ENCODE measurements at regions not wholly inside any gene's neighbourhood (a gene's known extent, or its start where the extent isn't known, plus 50 kb on each side); places are given as distances from the start of the nearest gene placed in this dataset.

DNA sequence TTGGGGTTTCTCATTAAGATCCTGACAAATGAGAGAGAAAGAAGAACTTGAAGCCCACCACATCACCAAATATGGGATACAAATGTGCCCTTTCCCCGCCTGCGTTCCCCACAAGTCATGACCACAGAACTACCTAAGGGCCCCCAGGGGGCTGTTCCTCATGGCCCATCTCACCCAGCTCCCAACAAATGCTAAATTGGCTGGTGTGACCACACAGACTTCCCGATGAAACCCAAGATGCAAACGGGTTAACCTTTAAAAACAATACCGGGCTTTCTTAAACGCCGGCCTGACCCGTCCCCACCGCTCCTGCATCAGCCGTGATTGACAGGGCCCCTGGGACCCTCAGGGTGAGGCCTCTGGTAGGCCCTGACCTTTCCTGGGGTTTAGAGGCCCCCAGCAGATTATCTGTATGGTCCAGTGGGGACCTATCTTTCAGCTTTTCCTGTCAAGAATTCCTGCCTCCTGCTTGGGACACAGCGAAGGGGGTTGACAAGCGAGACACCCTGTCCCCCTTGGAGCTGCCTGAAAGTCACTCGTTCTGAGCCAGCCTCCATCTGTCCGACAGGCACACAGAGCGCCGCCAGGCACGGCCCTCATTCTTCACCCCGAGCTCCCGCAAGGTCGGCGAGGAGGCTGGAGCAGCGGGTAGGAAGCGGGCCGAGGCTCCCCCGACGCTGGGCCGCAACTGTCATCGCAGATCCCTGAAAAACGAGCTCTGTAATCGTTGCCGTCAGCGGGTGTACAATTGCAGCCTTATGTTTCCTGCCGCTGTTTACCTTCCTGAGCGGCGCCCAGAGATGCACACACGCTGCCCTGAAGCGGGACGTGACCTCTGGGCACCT lies 300.1 kb downstream of the FOXL1 start:
- Histone ChIP-seq H3K27ac (no peak overlapping the region), H3K4me3 (no peak overlapping the region), H3K27me3 (no peaks in the 10 kb centered on the region), H3K36me3 (no peaks in the 10 kb centered on the region), H3K4me1 (ENCODE audit: low read depth) (peaks cover 7% of the 10 kb centered on the region), H3K9me3 (ENCODE audit: low read depth) (no peaks in the 10 kb centered on the region)
- no peak for DNase-seq (ENCODE audit: low read depth in 1 of 2, low spot score in 1 of 2)
- TF ChIP-seq, protein P1, sequence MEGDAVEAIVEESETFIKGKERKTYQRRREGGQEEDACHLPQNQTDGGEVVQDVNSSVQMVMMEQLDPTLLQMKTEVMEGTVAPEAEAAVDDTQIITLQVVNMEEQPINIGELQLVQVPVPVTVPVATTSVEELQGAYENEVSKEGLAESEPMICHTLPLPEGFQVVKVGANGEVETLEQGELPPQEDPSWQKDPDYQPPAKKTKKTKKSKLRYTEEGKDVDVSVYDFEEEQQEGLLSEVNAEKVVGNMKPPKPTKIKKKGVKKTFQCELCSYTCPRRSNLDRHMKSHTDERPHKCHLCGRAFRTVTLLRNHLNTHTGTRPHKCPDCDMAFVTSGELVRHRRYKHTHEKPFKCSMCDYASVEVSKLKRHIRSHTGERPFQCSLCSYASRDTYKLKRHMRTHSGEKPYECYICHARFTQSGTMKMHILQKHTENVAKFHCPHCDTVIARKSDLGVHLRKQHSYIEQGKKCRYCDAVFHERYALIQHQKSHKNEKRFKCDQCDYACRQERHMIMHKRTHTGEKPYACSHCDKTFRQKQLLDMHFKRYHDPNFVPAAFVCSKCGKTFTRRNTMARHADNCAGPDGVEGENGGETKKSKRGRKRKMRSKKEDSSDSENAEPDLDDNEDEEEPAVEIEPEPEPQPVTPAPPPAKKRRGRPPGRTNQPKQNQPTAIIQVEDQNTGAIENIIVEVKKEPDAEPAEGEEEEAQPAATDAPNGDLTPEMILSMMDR (IDR thresholded peaks at IDR 0.05; ENCODE audit: low read depth, low read length), result no peak

DNA sequence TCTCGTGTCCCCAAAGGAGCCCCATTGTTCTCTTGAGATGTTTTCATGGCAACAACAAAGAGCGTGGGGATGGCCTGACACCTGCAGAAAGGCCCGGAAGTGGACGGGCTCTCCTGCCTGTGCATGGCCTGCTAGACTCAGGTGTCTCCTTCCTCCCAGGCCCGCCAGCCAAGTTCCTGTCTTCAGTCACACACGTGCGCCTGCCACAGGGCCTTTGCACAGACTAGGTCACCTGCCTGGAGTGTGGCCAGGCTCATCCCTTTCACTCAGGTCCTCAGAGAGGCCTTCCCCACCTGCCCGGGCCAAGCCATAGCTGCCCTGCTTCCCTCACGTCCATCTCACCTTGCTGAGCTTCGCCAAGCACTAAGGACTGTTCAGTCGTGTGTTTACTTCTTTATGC lies 300.9 kb downstream of the FOXL1 start:
- TF ChIP-seq, protein P1 (IDR thresholded peaks at IDR 0.05; ENCODE audit: low read depth, low read length), result no peak
- H3K36me3 ChIP-seq, result no peaks in the 10 kb centered on the region
- no peak overlapping the region for H3K4me3 ChIP-seq
- H3K27me3 ChIP-seq, result no peaks in the 10 kb centered on the region
- peaks cover 10% of the 10 kb centered on the region for H3K4me1 ChIP-seq (ENCODE audit: low read depth)
- H3K9me3 ChIP-seq (ENCODE audit: low read depth), result no peaks in the 10 kb centered on the region
- no peak for DNase-seq (ENCODE audit: low read depth in 1 of 2, low spot score in 1 of 2)
- no peak overlapping the region for H3K27ac ChIP-seq

DNA sequence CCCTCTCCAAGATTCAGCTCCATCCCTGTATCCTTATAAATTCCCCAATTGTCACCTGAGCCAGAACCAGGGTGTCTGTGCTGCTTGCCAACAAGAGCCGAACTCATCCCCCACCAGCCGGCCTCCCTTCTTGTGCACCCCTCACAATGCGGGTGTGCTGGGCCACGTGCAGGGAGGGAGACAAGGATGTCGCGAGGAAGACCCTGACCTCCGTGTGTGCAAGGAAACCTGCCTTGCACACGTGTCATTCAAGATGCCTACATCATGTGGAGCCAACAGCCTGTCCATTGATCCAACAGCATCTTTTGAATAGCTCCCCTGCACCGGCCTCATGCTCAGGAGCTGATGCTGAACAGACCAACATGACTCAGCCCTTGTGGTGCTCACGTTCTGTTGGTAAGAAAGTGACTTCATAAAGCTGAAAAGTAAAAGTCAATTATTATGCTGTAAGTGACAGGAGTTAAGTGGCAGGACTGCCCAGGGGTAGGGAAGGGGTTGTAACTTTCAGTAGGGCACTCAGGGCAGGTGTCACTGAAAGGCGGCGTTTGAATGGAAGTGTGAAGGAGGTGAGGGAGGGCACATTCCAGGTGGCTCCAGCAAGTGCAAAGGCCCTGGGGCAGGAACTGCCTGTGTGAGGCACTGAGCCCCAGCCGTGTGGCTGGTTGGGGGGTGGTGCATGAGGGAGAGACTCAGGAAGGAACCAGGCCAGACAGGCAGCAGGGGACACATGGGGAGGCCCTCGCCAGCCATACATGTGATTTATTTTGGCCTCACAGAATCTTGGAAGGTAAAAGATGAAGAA lies 302.2 kb downstream of the FOXL1 start:
- no peaks in the 10 kb centered on the region for H3K36me3 ChIP-seq
- no peak overlapping the region for H3K27ac ChIP-seq
- DNase-seq (ENCODE audit: low read depth in 1 of 2, low spot score in 1 of 2), result no peak
- no peak overlapping the region for H3K4me3 ChIP-seq
- TF ChIP-seq, protein P1 (IDR thresholded peaks at IDR 0.05; ENCODE audit: low read depth, low read length), result no peak
- H3K27me3 ChIP-seq, result no peaks in the 10 kb centered on the region
- peaks cover 10% of the 10 kb centered on the region for H3K4me1 ChIP-seq (ENCODE audit: low read depth)
- no peaks in the 10 kb centered on the region for H3K9me3 ChIP-seq (ENCODE audit: low read depth)

DNA sequence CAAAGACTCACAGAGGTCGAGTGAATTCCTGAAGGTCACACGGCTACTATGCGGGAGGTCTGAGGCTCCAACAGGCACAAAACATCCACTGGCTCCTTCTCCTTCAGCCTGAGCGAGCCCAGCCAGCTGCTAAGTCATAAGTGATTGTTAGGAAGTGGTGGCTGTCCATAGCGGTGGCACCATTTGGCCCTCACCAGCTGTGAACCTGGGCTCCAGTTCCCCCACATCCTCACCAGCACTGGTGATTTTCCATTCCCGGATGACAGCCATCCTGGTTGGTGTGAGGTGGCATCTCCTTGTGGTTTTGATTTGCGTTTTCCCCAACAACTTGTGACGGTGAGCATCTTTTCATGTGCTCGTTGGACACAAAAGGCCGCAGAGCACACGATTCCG lies 302.8 kb downstream of the FOXL1 start:
- Histone ChIP-seq H3K9me3 (ENCODE audit: low read depth) (no peaks in the 10 kb centered on the region), H3K27ac (no peak overlapping the region), H3K27me3 (no peaks in the 10 kb centered on the region), H3K4me1 (ENCODE audit: low read depth) (peaks cover 10% of the 10 kb centered on the region), H3K4me3 (no peak overlapping the region), H3K36me3 (no peaks in the 10 kb centered on the region)
- TF ChIP-seq, protein P1 (IDR thresholded peaks at IDR 0.05; ENCODE audit: low read depth, low read length), result no peak
- DNase-seq (ENCODE audit: low read depth in 1 of 2, low spot score in 1 of 2), result no peak

DNA sequence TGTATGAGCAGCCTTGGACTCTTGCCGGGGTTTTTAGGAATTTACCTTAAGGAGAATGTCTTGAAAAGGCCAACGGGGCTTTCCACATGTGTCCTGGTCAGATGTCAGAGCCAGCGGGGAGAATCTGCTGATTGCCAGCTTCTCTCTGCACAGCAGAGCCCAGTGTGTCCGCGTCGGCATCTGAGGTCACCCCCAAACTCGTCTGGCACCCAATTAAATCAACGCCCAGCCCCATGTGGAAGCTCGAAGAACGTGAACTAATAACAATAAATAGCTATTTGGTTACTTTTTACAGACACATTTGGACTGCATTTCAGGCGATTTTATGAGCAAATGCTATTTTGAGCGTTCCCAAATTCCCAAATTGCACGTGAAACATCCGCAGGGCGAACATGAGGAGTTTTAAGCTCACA lies 303.5 kb downstream of the FOXL1 start:
- no peaks in the 10 kb centered on the region for H3K36me3 ChIP-seq
- no peak overlapping the region for H3K4me3 ChIP-seq
- no peak for DNase-seq (ENCODE audit: low read depth in 1 of 2, low spot score in 1 of 2)
- H3K27me3 ChIP-seq, result no peaks in the 10 kb centered on the region
- no peak overlapping the region for H3K27ac ChIP-seq
- no peaks in the 10 kb centered on the region for H3K9me3 ChIP-seq (ENCODE audit: low read depth)
- TF ChIP-seq, protein P1 (IDR thresholded peaks at IDR 0.05; ENCODE audit: low read depth, low read length), result no peak
- H3K4me1 ChIP-seq (ENCODE audit: low read depth), result peaks cover 10% of the 10 kb centered on the region

Measured in cardiac muscle cell (in vitro differentiated cells and primary cell).